WI38 (cell line): ENCODE measurements at regions not wholly inside any gene's neighbourhood (a gene's known extent, or its start where the extent isn't known, plus 50 kb on each side); places are given as distances from the start of the nearest gene placed in this dataset.
A peak's percentile ranks its signal among the peaks of the same experiment; 100 is the strongest.

Experiments used
- H3K4me3 ChIP-seq: 2 replicates; pipeline ENCODE4 v1.5.1; 2011; ENCODE audit warnings: low read depth, mild to moderate bottlenecking, control low read depth, low read length
- TF ChIP-seq, protein P1 (sequence below): IDR thresholded peaks from 2 replicates; pipeline ENCODE4 v1.5.1; 2012; ENCODE audit warnings: low read depth, mild to moderate bottlenecking, control low read depth, low read length

DNA sequence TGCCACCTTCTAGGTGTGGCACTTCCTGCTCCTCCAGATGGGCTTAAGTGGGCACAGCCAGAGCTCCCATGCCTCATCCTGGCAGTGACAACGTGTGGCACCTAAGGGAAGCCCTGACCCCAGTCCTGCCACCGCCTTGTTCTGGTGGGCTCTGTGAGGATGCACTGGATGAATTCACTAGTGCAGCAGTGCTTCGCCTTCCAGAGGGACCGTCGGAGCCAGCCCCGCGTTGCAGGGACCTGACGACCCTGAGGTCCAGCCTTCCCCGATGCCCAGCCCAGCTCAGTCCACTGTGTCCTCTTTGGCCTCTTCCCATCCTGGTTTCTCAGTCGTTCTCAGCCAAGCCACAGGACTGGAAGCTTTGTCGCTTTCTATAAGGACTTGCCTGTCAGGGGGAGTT is 399.8 kb downstream of the SEC14L1 start:
- TF ChIP-seq, protein P1, sequence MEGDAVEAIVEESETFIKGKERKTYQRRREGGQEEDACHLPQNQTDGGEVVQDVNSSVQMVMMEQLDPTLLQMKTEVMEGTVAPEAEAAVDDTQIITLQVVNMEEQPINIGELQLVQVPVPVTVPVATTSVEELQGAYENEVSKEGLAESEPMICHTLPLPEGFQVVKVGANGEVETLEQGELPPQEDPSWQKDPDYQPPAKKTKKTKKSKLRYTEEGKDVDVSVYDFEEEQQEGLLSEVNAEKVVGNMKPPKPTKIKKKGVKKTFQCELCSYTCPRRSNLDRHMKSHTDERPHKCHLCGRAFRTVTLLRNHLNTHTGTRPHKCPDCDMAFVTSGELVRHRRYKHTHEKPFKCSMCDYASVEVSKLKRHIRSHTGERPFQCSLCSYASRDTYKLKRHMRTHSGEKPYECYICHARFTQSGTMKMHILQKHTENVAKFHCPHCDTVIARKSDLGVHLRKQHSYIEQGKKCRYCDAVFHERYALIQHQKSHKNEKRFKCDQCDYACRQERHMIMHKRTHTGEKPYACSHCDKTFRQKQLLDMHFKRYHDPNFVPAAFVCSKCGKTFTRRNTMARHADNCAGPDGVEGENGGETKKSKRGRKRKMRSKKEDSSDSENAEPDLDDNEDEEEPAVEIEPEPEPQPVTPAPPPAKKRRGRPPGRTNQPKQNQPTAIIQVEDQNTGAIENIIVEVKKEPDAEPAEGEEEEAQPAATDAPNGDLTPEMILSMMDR, result no peak
- no peak overlapping the region for H3K4me3 ChIP-seq

DNA sequence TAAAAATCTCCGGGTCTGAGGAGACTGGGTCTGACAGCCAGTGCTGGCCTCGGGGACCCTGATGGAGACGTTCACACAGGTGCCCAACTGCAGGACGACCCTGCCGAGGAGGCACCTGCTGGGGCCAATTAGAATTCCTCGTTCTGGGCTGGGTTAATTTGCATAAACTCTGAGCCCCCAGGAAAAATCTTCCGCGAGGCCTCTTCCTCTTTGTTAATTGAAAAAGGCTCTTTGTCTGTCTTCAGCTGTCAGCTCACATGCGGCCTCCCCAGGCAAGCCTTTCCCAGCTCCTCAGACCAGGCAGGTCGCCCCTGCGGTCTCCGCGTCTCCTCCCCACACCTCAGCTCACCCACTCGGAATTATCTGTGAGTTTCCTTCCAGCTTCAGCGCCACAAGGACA is 400.2 kb downstream of the SEC14L1 start:
- H3K4me3 ChIP-seq, result no peak overlapping the region
- TF ChIP-seq, protein P1, result no peak

DNA sequence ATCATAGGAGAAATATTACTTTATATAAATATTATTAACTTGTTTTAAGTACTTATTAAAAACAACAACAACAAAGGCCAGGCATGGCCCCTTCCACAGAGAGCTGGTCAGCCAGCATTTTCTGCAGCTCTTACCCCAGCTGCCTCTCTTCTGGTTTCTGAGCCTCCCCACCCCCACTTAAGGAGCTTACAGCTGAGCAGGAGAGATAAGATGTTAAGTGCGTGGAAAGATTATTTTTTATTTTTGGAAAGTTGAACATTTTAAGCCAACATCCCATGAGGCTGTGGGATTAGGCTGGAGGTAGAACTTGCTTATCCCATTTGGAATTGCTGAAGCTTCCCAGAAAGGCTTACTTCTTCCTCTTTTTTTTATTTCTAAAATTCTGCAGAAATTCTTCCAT is 401.2 kb downstream of the SEC14L1 start:
- TF ChIP-seq, protein P1, result no peak
- H3K4me3 ChIP-seq, result no peak overlapping the region

DNA sequence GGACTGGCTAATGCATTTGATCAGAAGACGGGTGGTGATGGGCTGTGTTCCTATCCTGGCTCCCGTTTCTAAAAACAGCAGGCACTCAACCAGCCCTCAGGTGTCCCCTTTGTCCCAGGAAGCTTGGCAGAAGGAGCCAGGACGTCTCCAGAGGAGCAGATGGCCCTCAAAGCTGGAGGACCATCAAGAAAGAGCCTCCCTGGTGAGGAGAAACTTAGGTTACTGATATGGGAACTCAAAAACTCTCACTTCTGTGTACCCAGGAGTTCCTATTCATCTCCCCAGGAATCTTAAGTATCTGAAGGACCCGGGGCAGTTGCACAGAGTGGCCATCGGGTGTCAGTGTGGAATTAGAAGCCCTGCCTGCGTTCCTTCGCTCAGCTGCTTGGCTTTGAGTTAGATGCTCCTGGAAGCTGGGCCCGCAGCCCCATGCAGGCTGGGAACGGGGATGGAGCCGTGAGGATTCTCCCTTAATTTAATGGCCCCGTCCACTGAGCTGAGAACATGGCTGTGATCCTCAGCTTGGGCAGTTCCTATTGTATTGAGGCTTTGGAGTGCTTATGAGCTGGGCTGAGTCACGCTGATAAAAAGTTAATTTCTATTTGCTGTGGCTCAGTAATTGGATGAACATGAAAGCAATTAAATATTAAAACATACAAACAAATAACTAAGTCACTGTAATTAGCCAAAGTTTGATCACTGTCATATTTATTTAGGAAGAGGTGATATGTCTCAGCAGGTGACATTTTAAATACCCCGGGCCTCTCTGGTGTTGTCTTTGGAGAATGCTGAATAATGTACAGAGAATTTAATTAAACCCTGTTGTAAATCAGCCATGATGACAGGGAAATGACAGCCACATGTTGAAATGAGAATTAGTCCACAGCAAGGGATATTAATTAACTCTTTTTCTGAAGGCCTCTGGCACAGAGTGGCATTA is 402.1 kb downstream of the SEC14L1 start:
- TF ChIP-seq, protein P1, result peak; percentile 97
- H3K4me3 ChIP-seq, result no peak overlapping the region

DNA sequence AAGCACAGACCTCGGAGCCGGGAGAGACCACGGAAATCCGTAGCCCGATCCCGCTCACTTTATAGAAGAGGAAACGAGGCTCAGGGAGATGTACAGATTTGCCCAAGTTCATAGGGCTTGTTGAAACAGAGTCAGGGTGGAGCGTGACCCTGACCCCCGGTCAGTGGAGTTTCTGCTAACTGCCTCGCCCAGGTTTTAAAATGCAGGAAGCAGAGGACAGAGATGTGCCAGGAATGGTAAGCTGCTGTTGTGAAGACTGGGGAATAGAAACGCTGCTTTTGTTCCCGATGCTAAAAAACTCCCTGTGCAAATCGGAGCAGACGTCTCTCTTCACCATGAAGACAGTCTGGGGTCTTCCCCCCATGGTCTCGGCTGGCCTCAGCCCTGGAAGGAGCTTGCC is 403.0 kb downstream of the SEC14L1 start:
- TF ChIP-seq, protein P1, result no peak
- no peak overlapping the region for H3K4me3 ChIP-seq

DNA sequence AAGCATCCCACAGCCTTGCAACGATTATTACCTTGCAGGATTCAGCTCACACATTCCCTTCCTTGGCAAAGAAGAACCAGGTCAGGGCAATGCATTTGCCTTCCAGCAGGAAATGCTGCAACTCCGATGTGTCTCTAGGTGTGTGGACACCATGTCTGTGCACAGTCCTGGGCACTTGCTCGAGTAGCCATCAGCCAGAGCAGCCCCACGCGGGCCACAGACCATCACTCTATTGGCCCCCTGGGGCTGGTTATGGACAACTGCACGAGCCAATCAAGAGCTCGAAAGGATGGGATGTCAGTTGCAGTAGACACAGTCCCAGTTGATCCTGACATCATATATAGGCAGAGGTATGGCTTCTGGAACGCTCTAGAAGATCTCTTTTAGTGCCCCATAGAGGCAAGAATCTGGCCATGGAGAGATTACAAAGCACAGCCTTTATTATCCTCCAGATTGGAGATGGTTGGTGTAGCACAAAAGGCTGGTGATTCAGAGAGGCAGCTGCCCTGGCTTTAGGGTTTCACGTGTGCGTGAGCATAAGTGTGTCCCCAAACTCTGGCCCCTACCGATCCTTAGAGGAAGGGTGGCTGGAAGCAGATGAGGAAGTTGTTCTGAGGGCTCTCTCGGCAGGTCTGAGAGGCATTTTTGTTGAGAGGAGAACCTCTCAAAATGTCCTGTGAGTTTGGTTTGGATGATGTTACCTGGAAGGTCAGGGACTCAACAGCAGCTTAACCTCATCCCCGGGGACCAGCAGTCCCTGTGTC is 403.8 kb downstream of the SEC14L1 start:
- no peak overlapping the region for H3K4me3 ChIP-seq
- TF ChIP-seq, protein P1, result no peak

DNA sequence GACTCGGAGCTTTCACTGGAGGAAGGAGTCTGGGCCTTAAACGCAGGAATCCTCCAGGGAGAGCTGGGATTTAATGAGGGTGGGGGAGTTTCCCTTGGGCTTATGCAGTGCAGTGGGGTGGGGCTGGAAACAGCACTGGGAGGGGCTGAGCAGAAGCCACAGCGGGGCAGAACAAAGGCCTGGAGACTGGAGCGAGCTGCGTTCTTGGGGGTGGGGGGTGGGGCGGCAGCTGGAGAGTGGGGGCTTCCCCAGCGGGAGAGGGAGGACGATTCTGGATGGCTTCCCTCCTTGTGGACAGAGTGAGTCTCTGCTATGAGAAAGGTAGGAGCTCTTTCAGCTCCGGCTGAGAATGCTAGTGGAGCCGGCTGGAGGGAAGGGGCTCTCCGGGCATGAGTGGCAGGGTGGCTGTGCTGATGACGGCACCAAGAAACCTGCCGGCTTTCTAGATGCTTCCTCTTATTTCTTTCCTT is 406.0 kb downstream of the SEC14L1 start:
- H3K4me3 ChIP-seq, result no peak overlapping the region
- TF ChIP-seq, protein P1, result no peak
